ENCODE measurements at regions not wholly inside any gene's neighbourhood (a gene's known extent, or its start where the extent isn't known, plus 50 kb on each side); places are given as distances from the start of the nearest gene placed in this dataset.

GRCh38 chr4:186015212-186015817, 53.6 kb upstream of the TLR3 start:
- no peak for DNase-seq (ENCODE audit: low read depth)
- no peak overlapping the region for H3K4me3 ChIP-seq (ENCODE audit: low read length)
- TF ChIP-seq CTCF (conservative IDR thresholded peaks at IDR 0.05; ENCODE audit: low read length): no peak

- no peak for DNase-seq (ENCODE audit: low read depth)
- no peak for TF ChIP-seq CTCF (conservative IDR thresholded peaks at IDR 0.05; ENCODE audit: low read length)
- H3K4me3 ChIP-seq (ENCODE audit: low read length): no peak overlapping the region
Observed at GRCh38 chr4:186016796-186017195, 52.2 kb upstream of the TLR3 start.

- TF ChIP-seq CTCF (conservative IDR thresholded peaks at IDR 0.05; ENCODE audit: low read length): no peak
- H3K4me3 ChIP-seq (ENCODE audit: low read length): no peak overlapping the region
- no peak for DNase-seq (ENCODE audit: low read depth)
Observed at GRCh38 chr4:186017801-186018200, 51.2 kb upstream of the TLR3 start.

GRCh38 chr4:186018261-186018660, 50.7 kb upstream of the TLR3 start:
- no peak for TF ChIP-seq CTCF (conservative IDR thresholded peaks at IDR 0.05; ENCODE audit: low read length)
- H3K4me3 ChIP-seq (ENCODE audit: low read length): no peak overlapping the region
- no peak for DNase-seq (ENCODE audit: low read depth)

GRCh38 chr4:186018784-186019183, 50.2 kb upstream of the TLR3 start:
- no peak for TF ChIP-seq CTCF (conservative IDR thresholded peaks at IDR 0.05; ENCODE audit: low read length)
- DNase-seq (ENCODE audit: low read depth): no peak
- H3K4me3 ChIP-seq (ENCODE audit: low read length): no peak overlapping the region
